SJCRH30 (cell line): ENCODE measurements at regions not wholly inside any gene's neighbourhood (a gene's known extent, or its start where the extent isn't known, plus 50 kb on each side); places are given as distances from the start of the nearest gene placed in this dataset.

ENCODE experiments used
- DNase-seq, 2 experiments: peaks; one replicate each; pipeline ENCODE4 v3.0.0-alpha.2; 2015 to 2020
- H3K27ac ChIP-seq: fragments of 250-450 bp; sonication (Bioruptor Pico); 2 replicates; pipeline ENCODE4 v1.5.1; 2020; ENCODE audit warnings: mild to moderate bottlenecking, moderate library complexity
- H3K27me3 ChIP-seq: fragments of 250-450 bp; sonication (Bioruptor Pico); 2 replicates; pipeline ENCODE4 v1.5.1; 2020; ENCODE audit warnings: mild to moderate bottlenecking, moderate library complexity
- H3K36me3 ChIP-seq: fragments of 250-450 bp; sonication (Bioruptor Pico); 2 replicates; pipeline ENCODE4 v1.5.1; 2020; ENCODE audit warnings: mild to moderate bottlenecking, moderate library complexity
- H3K4me1 ChIP-seq: fragments of 250-450 bp; sonication (Bioruptor Pico); 2 replicates; pipeline ENCODE4 v1.5.1; 2020; ENCODE audit warnings: mild to moderate bottlenecking, moderate library complexity
- H3K4me3 ChIP-seq: fragments of 250-450 bp; sonication (Bioruptor Pico); 2 replicates; pipeline ENCODE4 v1.5.1; 2020; ENCODE audit warnings: mild to moderate bottlenecking, moderate library complexity
- H3K9me3 ChIP-seq: fragments of 250-450 bp; sonication (Bioruptor Pico); replicated peaks from 2 replicates; pipeline ENCODE4 v1.5.1; 2020; ENCODE audit warnings: mild to moderate bottlenecking, moderate library complexity

DNA sequence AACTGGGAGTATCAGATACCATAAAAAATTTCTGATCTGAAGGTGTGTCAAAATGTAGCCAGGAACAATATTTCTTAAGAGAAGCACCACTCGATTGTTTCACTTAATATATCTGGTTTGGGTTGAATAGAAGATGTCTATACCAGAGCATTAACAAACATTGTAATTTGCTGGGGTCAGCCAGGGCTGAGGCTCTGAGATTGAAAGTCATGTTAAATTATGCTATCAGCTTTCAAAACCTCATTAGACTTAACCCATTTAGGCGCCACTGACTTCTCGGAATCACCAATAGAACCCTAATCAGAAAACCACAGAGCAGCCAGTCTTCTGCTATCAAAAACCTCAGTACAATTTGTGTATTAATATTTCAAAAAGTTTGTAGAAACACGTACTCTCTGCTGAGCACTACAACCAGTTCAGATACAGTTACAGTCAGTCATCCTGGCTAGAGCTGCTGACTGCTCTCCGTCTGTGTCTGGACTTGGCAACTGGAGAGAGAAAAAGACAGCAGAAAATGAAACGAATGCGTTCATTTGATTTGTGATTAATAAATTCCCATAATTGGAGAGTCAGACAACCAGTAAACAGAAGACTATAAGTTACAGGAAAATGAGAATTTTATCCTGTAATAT lies 848.6 kb upstream of the PABPC4L start:
- H3K4me3 ChIP-seq: no peak overlapping the region; the same call in 1 of the 2 replicates
- no peaks in the 10 kb centered on the region for H3K9me3 ChIP-seq
- peak in 1 of 2 experiments; percentile 19 for DNase-seq
- H3K4me1 ChIP-seq: no peaks in the 10 kb centered on the region
- no peaks in the 10 kb centered on the region for H3K27me3 ChIP-seq
- no peaks in the 10 kb centered on the region for H3K36me3 ChIP-seq
- no peak overlapping the region for H3K27ac ChIP-seq

DNA sequence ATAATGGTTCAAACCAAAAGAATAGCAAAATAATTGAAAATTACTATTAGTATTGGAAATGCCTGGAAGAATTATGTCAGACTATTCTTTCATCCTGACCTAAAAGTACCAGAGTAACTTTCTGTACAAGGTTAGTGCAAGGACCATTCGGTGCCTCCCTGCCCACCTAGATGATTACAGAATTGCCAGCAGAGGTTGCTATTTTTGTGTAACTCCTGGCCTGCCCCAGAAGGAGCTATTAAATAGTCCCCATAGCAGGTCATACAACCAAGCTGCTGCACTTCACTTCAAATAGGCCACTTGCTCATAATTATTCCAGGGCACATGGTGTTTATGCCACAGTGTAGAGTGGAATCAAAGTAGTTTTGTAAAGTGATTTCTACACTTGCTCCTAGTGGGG lies 831.1 kb upstream of the PABPC4L start:
- no peak for DNase-seq
- no peaks in the 10 kb centered on the region for H3K4me1 ChIP-seq

DNA sequence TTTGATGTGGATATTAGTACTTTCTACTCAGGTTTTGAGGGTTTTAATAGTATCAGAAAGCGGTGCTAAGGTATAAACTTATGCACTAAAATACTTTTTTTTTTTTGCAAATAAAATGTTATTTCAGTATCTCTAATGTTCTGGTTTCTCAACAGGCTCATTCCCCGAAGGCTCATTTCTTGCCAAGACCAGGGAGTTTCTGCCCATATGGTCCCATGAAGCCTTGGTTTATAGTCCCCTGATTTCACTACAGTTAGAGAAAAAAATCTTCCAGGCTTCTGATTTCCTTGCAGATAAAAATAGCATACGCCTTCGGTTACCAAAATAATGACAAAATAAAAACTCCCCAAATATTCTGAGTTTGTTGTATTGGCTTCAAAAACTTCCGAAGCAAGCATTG lies 814.2 kb upstream of the PABPC4L start:
- no peaks in the 10 kb centered on the region for H3K27me3 ChIP-seq
- no peaks in the 10 kb centered on the region for H3K36me3 ChIP-seq
- no peak for DNase-seq
- no peak overlapping the region for H3K4me3 ChIP-seq
- no peaks in the 10 kb centered on the region for H3K4me1 ChIP-seq
- no peak overlapping the region for H3K27ac ChIP-seq
- no peaks in the 10 kb centered on the region for H3K9me3 ChIP-seq

More for the DNA sequence above, 831.1 kb upstream of the PABPC4L start:
- H3K27me3 ChIP-seq: no peaks in the 10 kb centered on the region
- no peak overlapping the region for H3K4me3 ChIP-seq
- H3K27ac ChIP-seq: no peak overlapping the region
- H3K9me3 ChIP-seq: no peaks in the 10 kb centered on the region
- no peaks in the 10 kb centered on the region for H3K36me3 ChIP-seq

DNA sequence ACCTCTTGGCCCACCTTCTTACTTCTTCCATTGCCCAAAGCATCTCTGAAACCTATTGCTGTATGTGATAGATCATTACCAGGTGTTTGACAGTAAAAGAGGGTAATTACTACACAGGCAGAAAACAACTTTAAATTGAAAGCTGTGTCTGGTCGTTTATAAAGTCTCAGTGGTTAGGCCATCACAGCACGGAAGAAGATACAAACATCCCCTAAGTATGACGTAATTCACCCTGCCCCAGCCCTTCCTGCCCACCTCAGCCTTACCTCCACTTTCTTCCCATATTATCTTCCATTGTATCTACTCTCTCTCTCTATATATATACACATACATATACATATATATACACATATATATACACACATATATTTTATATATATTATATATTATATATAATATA lies 805.8 kb upstream of the PABPC4L start:
- Histone ChIP-seq H3K4me1 (no peaks in the 10 kb centered on the region), H3K4me3 (no peak overlapping the region), H3K27me3 (no peaks in the 10 kb centered on the region), H3K9me3 (no peaks in the 10 kb centered on the region), H3K36me3 (no peaks in the 10 kb centered on the region), H3K27ac (no peak overlapping the region)
- no peak for DNase-seq

DNA sequence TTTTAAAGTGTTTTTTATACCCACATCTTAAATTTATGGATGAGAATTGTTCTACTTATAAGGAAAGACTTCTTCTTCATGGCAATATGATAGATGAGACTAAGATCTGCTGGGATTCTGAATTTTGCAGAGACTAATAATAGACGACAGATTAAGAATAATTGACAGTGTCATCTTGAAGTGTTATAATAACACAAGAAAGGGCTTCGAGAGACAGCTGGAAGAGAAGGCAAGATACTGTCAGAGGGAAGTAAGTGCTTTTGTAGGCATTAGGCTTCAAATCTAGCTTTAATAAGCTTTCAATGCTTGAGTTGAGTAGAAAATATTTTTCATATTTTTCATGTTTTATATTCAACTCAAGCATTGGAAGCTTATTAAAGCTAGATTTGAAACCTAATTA lies 797.6 kb upstream of the PABPC4L start:
- H3K4me3 ChIP-seq: no peak overlapping the region
- H3K9me3 ChIP-seq: no peaks in the 10 kb centered on the region
- no peak overlapping the region for H3K27ac ChIP-seq
- no peaks in the 10 kb centered on the region for H3K27me3 ChIP-seq
- H3K36me3 ChIP-seq: no peaks in the 10 kb centered on the region
- H3K4me1 ChIP-seq: no peaks in the 10 kb centered on the region
- DNase-seq: no peak

GRCh38 chr4:134961963-134962362 lies 760.4 kb upstream of the PABPC4L start:
- Histone ChIP-seq H3K4me1 (no peaks in the 10 kb centered on the region), H3K27ac (no peak overlapping the region), H3K36me3 (no peaks in the 10 kb centered on the region), H3K27me3 (no peaks in the 10 kb centered on the region), H3K4me3 (no peak overlapping the region), H3K9me3 (no peaks in the 10 kb centered on the region)
- DNase-seq: no peak

- no peaks in the 10 kb centered on the region for H3K36me3 ChIP-seq
- no peaks in the 10 kb centered on the region for H3K27me3 ChIP-seq
- no peaks in the 10 kb centered on the region for H3K9me3 ChIP-seq
- DNase-seq: no peak
- no peak overlapping the region for H3K4me3 ChIP-seq
- no peaks in the 10 kb centered on the region for H3K4me1 ChIP-seq
- no peak overlapping the region for H3K27ac ChIP-seq
Measured at GRCh38 chr4:134958862-134959261, 757.3 kb upstream of the PABPC4L start.

DNA sequence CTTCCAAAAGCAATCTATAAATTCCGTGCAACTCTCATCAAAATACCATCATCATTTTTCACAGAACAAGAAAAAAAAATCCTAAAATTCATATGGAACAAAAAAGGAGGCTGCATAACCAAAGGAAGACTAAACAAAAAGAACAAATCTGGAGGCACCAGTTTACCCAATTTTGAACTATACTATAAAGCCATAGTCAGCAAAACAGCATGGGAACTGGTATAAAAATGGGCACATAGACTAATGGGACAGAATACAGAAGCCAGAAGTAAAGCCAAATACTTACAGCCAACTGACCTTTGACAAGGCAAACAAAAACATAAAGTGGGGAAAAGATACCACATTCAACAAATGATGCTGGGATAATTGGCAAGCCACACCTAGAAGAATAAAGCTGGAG lies 753.5 kb upstream of the PABPC4L start:
- Histone ChIP-seq H3K27me3 (no peaks in the 10 kb centered on the region), H3K9me3 (no peaks in the 10 kb centered on the region), H3K4me3 (no peak overlapping the region), H3K4me1 (no peaks in the 10 kb centered on the region), H3K36me3 (no peaks in the 10 kb centered on the region), H3K27ac (no peak overlapping the region)
- DNase-seq: no peak

- no peaks in the 10 kb centered on the region for H3K27me3 ChIP-seq
- H3K9me3 ChIP-seq: no peaks in the 10 kb centered on the region
- no peaks in the 10 kb centered on the region for H3K4me1 ChIP-seq
- H3K4me3 ChIP-seq: no peak overlapping the region
- H3K27ac ChIP-seq: no peak overlapping the region
- no peaks in the 10 kb centered on the region for H3K36me3 ChIP-seq
- DNase-seq: no peak
Measured at GRCh38 chr4:134952775-134953174, 751.2 kb upstream of the PABPC4L start.

DNA sequence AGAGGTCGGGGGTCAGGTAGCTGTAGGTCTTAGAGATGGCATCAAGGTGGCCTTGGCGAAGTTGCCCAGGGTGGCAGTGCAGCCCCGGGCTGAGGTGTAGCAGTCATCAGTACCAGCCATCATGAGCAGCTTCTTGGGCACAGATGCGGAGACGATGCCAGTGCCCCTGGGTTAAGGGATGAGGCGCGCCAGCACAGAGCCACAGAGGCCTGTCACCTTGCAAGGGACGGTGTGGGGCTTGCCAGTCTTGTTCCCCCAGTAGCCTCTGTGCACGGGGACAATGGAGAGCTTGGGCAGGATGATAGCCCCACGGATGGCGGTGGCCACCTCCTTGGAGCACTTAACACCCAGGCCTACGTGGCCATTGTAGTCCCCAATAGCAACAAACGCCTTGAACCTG lies 750.7 kb upstream of the PABPC4L start:
- no peaks in the 10 kb centered on the region for H3K36me3 ChIP-seq
- DNase-seq: no peak
- H3K27me3 ChIP-seq: no peaks in the 10 kb centered on the region
- H3K27ac ChIP-seq: no peak overlapping the region
- no peaks in the 10 kb centered on the region for H3K4me1 ChIP-seq
- no peaks in the 10 kb centered on the region for H3K9me3 ChIP-seq
- no peak overlapping the region for H3K4me3 ChIP-seq

DNA sequence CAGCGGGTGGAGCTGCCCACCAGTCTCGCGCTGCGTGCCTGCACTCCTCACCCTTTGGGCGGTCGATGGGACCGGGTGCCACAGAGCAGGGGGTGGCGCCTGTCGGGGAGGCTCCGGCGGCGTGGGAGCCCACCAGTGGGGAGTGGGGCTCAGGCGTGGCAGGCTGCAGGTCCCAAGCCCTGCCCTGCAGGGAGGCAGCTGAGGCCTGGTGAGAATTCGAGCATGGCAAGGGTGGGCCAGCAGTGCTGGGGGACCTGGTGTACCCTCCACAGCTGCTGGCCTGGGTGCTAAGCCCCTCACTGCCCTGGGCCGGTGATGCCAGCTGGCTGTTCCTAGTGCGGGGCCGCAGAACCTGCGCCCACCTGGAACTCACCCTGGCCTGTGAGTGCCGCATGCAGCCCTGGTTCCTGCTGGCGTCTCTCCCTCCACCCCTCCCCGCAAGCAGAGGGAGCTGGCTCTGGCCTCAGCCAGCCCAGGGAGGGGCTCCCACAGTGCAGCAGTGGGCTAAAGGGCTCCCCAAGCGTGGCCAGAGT lies 746.6 kb upstream of the PABPC4L start:
- H3K4me3 ChIP-seq: no peak overlapping the region
- H3K4me1 ChIP-seq: no peaks in the 10 kb centered on the region
- H3K27me3 ChIP-seq: no peaks in the 10 kb centered on the region
- H3K36me3 ChIP-seq: no peaks in the 10 kb centered on the region
- H3K9me3 ChIP-seq: no peaks in the 10 kb centered on the region
- no peak for DNase-seq
- H3K27ac ChIP-seq: no peak overlapping the region

GRCh38 chr4:134944115-134944514 lies 742.5 kb upstream of the PABPC4L start:
- Histone ChIP-seq H3K27ac (no peak overlapping the region), H3K36me3 (no peaks in the 10 kb centered on the region), H3K4me3 (no peak overlapping the region), H3K9me3 (no peaks in the 10 kb centered on the region), H3K4me1 (no peaks in the 10 kb centered on the region), H3K27me3 (no peaks in the 10 kb centered on the region)
- DNase-seq: no peak

GRCh38 chr4:134936014-134936413 lies 734.4 kb upstream of the PABPC4L start:
- H3K27me3 ChIP-seq: no peaks in the 10 kb centered on the region
- H3K27ac ChIP-seq: no peak overlapping the region

GRCh38 chr4:134935320-134935719 lies 733.7 kb upstream of the PABPC4L start:
- H3K4me3 ChIP-seq: no peak overlapping the region
- H3K27me3 ChIP-seq: no peaks in the 10 kb centered on the region
- DNase-seq: peak; percentile 9 to 42
- H3K27ac ChIP-seq: no peak overlapping the region
- H3K4me1 ChIP-seq: no peaks in the 10 kb centered on the region
- H3K9me3 ChIP-seq: no peaks in the 10 kb centered on the region
- H3K36me3 ChIP-seq: no peaks in the 10 kb centered on the region

More at GRCh38 chr4:134936014-134936413, 734.4 kb upstream of the PABPC4L start:
- H3K4me3 ChIP-seq: no peak overlapping the region
- H3K36me3 ChIP-seq: no peaks in the 10 kb centered on the region
- no peak for DNase-seq
- H3K9me3 ChIP-seq: no peaks in the 10 kb centered on the region
- H3K4me1 ChIP-seq: no peaks in the 10 kb centered on the region

DNA sequence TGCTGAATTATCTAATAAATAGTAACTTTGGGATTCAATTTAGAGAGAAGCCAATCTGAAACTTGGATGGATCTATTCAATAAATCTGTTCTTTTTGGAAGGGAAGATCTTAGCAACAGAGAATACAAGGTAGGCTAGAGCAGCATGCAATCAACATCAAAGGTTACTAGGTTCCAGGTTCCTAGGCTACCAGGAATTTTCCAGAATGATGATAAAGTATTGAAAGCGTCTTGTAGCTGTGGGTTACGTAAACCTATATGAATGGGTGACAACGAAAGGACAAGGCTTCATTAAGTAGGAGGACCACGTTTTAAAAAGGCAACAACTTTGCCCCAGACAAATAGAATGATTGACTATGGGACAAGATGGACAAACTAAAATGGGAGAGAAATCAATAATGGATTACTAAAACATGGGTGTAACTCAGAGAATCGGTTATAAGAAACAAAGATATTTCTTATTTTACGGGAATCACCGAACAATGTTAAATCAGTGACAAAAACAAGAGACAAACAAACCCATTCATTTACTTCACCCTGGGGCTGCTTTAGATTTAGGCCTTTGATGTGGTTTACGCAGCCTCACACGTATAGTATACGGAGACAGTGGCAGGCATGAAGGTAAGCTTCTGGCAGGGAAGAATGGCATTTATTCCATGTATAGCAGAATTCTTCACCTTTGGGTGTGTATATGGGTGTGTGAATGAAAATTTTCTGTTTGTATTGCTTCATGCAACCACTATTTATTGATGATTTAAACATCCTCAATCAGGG lies 732.6 kb upstream of the PABPC4L start:
- no peak overlapping the region for H3K27ac ChIP-seq
- no peaks in the 10 kb centered on the region for H3K27me3 ChIP-seq
- no peaks in the 10 kb centered on the region for H3K4me1 ChIP-seq

More for the DNA sequence above, 732.6 kb upstream of the PABPC4L start:
- DNase-seq: no peak
- Histone ChIP-seq H3K9me3 (no peaks in the 10 kb centered on the region), H3K4me3 (no peak overlapping the region), H3K36me3 (no peaks in the 10 kb centered on the region)
